Ovary (tissue), 7 donors: ENCODE measurements at regions not wholly inside any gene's neighbourhood (a gene's known extent, or its start where the extent isn't known, plus 50 kb on each side); places are given as distances from the start of the nearest gene placed in this dataset.

Source experiments
- DNase-seq, 5 donors: peaks; one replicate each; pipeline ENCODE4 v3.0.0-alpha.2; 2019 to 2020
- H3K27ac ChIP-seq, 2 donors: fragments of 200-600 bp; one replicate each; pipeline versions ENCODE4 v1.5.1 to v1.8.0; 2019 to 2022
- H3K27me3 ChIP-seq: fragments of 200-600 bp; one replicate; pipeline ENCODE4 v1.8.0; 2022
- H3K36me3 ChIP-seq: fragments of 200-600 bp; sonication (generic); one replicate; pipeline ENCODE4 v1.5.1; 2019
- H3K4me1 ChIP-seq: one replicate; pipeline ENCODE4 v1.8.1; 2013; ENCODE audit warnings: mild to moderate bottlenecking, moderate library complexity; ENCODE audit not compliant: insufficient read depth
- H3K4me3 ChIP-seq: fragments of 200-600 bp; sonication (generic); one replicate; pipeline ENCODE4 v1.5.1; 2017
- H3K9me3 ChIP-seq, 2 donors: fragments of 200-600 bp in 1 of 2; sonication (generic) in 1 of 2; one replicate each; pipeline versions ENCODE4 v1.5.1 to v1.8.1; 2013 to 2019; ENCODE audit warnings: mild to moderate bottlenecking in 1 of 2, moderate library complexity in 1 of 2
- CTCF ChIP-seq, 3 donors: fragments of 450-650 bp in 2 of 3; fragments of 200-600 bp in 1 of 3; IDR thresholded peaks; one replicate each; pipeline versions ENCODE4 v1.5.1 to v1.8.0; 2016 to 2022; ENCODE audit warnings: antibody characterized with exemption in 3 of 3, mild to moderate bottlenecking in 1 of 3
- EP300 ChIP-seq: sonication (generic); formaldehyde crosslinking; IDR thresholded peaks from one replicate; pipeline ENCODE4 v1.6.1; 2017; ENCODE audit warnings: antibody characterized with exemption
- POLR2A ChIP-seq: fragments of 450-650 bp; IDR thresholded peaks from one replicate; pipeline ENCODE4 v1.6.1; 2017; ENCODE audit warnings: antibody characterized with exemption, mild to moderate bottlenecking, moderate library complexity
- WGBS, 3 donors: extraction: QIAGEN DNeasy Blood & Tissue Kit in 1 of 3; methylation state at CpG; one replicate each; pipeline versions ENCODE4 v1.1.5 to v1.1.7; 2013 to 2017; 5-methylcytosine and 5-hydroxymethylcytosine counted together
- intact Hi-C, 4 donors: fragments of 100-400 bp; cut with DNase I; formaldehyde crosslinking; loops; one replicate each; pipeline versions ENCODE4 v1.11.0 to v1.15.1; 2022 to 2023
- donor health status: DM: no; HTN: no; CAD: no; lungs with moderate emphysema.
- donor health status: DM: no; HTN: no; CAD: no.
- donor health status: Bipolar disorder and iron deficiency.
- donor health status: DM: no; HTN: no; CAD: no.
- donor health status: DM: yes; HTN: yes; CAD: no.

DNA sequence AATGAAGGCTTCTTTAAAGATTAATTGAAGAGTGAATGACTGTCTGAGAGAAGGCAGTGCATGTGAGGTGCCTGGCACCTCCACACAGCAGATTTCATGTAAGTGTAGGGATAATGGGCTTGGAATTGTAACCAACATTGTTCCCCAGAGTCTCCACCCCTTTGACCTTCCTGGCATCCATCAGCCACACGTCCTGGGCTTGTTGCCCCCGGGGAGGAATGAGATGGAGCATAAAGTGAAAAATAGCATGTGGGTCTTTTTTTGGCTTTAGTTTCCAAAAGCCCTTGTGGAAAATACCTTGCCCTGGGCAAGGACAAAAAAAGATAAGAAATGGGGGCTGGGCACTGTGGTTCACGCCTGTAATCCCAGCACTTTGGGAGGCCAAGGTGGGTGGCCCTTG is 242.2 kb upstream of the ECI2 start:
- no peak for DNase-seq
- 25 to 34% (median 27%) methylated on average over 3 of the region's 3 CpGs for WGBS, 3 donors
- Histone ChIP-seq H3K27ac (no peak overlapping the region), H3K36me3 (no peaks in the 10 kb centered on the region), H3K27me3 (no peaks in the 10 kb centered on the region), H3K9me3 (no peaks in the 10 kb centered on the region), H3K4me1 (no peaks in the 10 kb centered on the region), H3K4me3 (no peak overlapping the region)
- TF ChIP-seq EP300 (no peak), CTCF (IDR thresholded peaks at IDR 0.05) (no peak), POLR2A (no peak)
- intact Hi-C loops: no loop called here

- no peak overlapping the region for H3K27ac ChIP-seq
- no peaks in the 10 kb centered on the region for H3K9me3 ChIP-seq
- no peaks in the 10 kb centered on the region for H3K36me3 ChIP-seq
- WGBS, 3 donors: 57 to 70% (median 65%) methylated on average over 7 of the region's 7 CpGs
- TF ChIP-seq EP300: no peak
- no peak for TF ChIP-seq POLR2A
- no peak for TF ChIP-seq CTCF (IDR thresholded peaks at IDR 0.05)
- intact Hi-C loops: no loop called here
- no peaks in the 10 kb centered on the region for H3K27me3 ChIP-seq
- H3K4me1 ChIP-seq: no peaks in the 10 kb centered on the region
- no peak overlapping the region for H3K4me3 ChIP-seq
- DNase-seq: no peak
Observed at GRCh38 chr6:4374216-4374615, 238.8 kb upstream of the ECI2 start.

- DNase-seq: no peak
- Histone ChIP-seq H3K4me1 (no peaks in the 10 kb centered on the region), H3K27me3 (no peaks in the 10 kb centered on the region), H3K27ac (no peak overlapping the region), H3K9me3 (no peaks in the 10 kb centered on the region), H3K4me3 (no peak overlapping the region), H3K36me3 (no peaks in the 10 kb centered on the region)
- TF ChIP-seq POLR2A (no peak), CTCF (IDR thresholded peaks at IDR 0.05) (no peak), EP300 (no peak)
- intact Hi-C loops: no loop called here
- 88 to 93% (median 92%) methylated on average over 2 of the region's 2 CpGs for WGBS, 3 donors
Observed at GRCh38 chr6:4372866-4373265, 237.5 kb upstream of the ECI2 start.

DNA sequence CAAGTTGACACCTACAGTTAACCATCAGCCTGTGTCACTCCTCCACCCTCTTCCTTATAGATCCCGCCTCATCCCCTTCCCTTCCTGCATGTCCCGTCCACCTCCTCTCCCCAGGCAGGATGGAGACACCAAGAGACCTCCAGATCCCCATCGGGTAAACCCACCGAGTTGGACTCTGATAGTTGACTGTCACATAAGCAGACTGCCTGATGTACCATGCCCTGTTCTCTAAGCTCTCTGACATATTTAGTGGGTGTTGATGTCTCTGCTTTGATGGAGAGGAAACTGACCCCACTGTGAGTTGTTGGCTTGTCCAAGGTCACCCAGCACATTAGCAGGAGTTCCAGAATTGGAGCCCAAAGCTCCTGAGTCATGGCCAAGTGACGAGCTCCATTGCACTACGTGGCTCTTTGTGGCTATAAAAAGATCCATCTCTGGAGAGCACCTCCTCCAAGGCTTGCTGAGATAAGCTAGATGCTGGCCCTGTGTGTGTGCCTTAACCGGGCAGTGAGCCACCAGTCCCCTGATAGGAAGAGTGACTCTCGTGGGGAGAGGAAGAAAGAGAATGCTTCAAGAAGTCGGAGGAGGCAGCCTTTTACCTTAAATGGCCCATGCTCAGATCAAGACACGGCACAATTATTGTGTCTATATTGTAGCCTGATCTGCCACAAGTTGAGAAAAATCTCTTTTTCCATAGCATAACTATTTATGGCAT is 236.0 kb upstream of the ECI2 start:
- Histone ChIP-seq H3K9me3 (no peaks in the 10 kb centered on the region), H3K4me1 (no peaks in the 10 kb centered on the region), H3K27ac (no peak overlapping the region), H3K36me3 (no peaks in the 10 kb centered on the region), H3K27me3 (no peaks in the 10 kb centered on the region), H3K4me3 (no peak overlapping the region)
- TF ChIP-seq POLR2A (no peak), EP300 (no peak), CTCF (IDR thresholded peaks at IDR 0.05) (no peak)
- intact Hi-C loops: no loop called here
- DNase-seq: no peak
- WGBS, 3 donors: 39 to 47% (median 43%) methylated on average over 10 of the region's 10 CpGs
